ENCODE measurements at regions not wholly inside any gene's neighbourhood (a gene's known extent, or its start where the extent isn't known, plus 50 kb on each side); places are given as distances from the start of the nearest gene placed in this dataset.
A peak's percentile ranks its signal among the peaks of the same experiment; 100 is the strongest.
"Not testable (repeated sequence)": the region's sequence is repeated elsewhere in the genome, so short reads cannot be mapped to it uniquely, and the experiment has no call there.

DNA sequence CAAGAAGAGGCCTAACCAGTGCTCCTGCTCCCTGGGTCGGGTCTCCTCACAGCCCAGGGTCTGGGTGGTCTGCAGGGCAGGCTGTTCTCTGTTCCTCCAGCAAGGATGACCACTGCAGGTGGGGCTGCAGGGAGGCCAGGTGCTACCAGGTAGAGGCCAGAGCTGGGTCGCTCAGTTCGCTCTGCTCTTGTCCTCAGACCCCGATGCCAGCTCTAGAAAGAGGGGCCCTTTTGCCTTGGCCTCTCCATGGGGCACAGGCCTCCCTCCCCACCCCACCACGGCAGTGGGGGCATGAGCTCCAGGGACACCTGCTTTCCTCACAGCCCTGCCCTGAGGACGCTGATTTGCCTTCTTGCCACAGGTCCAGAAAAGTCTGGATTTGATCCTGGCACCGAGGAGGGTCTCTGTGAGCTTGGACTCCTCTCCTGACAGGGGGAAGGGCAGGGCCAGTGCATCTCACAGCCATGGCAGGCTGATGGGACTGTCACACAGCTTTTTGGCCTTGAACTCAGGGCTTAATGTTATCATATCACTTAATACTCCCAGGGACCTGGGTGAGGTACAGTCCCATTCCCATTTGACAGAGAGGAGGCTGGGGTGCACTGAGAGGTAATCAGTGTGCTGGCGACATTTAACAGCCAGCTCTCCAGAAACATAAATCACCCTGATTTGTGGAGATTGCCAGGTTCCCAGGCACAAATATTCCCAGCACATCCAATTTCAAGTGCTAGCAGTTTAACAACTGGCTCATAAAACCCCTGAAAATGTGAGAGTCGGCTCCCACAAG lies 273.0 kb upstream of the SFSWAP start:
- no peak overlapping the region for H2AFZ ChIP-seq (ENCODE audit: low read length)
- TF ChIP-seq, protein P1, sequence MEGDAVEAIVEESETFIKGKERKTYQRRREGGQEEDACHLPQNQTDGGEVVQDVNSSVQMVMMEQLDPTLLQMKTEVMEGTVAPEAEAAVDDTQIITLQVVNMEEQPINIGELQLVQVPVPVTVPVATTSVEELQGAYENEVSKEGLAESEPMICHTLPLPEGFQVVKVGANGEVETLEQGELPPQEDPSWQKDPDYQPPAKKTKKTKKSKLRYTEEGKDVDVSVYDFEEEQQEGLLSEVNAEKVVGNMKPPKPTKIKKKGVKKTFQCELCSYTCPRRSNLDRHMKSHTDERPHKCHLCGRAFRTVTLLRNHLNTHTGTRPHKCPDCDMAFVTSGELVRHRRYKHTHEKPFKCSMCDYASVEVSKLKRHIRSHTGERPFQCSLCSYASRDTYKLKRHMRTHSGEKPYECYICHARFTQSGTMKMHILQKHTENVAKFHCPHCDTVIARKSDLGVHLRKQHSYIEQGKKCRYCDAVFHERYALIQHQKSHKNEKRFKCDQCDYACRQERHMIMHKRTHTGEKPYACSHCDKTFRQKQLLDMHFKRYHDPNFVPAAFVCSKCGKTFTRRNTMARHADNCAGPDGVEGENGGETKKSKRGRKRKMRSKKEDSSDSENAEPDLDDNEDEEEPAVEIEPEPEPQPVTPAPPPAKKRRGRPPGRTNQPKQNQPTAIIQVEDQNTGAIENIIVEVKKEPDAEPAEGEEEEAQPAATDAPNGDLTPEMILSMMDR (IDR thresholded peaks at IDR 0.05; ENCODE audit: extremely low read depth, low read depth, low read length), result no peak
- H3K27ac ChIP-seq (ENCODE audit: low read depth, low read length), result no peak overlapping the region
- no peaks in the 10 kb centered on the region for H3K9me3 ChIP-seq (ENCODE audit: low read depth, low read length)
- no peaks in the 10 kb centered on the region for H3K27me3 ChIP-seq (ENCODE audit: insufficient read depth, low read length)
- no peaks in the 10 kb centered on the region for H4K20me1 ChIP-seq (ENCODE audit: insufficient read depth, low read length)
- H3K79me2 ChIP-seq (ENCODE audit: insufficient read depth, low read length), result no peaks in the 10 kb centered on the region
- no peak overlapping the region for H3K4me3 ChIP-seq (ENCODE audit: insufficient read depth, low read length)
- H3K36me3 ChIP-seq (ENCODE audit: insufficient read depth, low read length), result no peaks in the 10 kb centered on the region
- H3K4me1 ChIP-seq (ENCODE audit: insufficient read depth, low read length), result no peaks in the 10 kb centered on the region
- peak; percentile 82 for DNase-seq (ENCODE audit: insufficient read length, low spot score, missing footprints)
- H3K4me2 ChIP-seq (ENCODE audit: insufficient read depth, low read length), result no peak overlapping the region

- H3K79me2 ChIP-seq (ENCODE audit: insufficient read depth, low read length); H3K27ac ChIP-seq (ENCODE audit: low read depth, low read length); H3K9me3 ChIP-seq (ENCODE audit: low read depth, low read length); H3K36me3 ChIP-seq (ENCODE audit: insufficient read depth, low read length); H4K20me1 ChIP-seq (ENCODE audit: insufficient read depth, low read length); H3K4me1 ChIP-seq (ENCODE audit: insufficient read depth, low read length); H3K27me3 ChIP-seq (ENCODE audit: insufficient read depth, low read length); DNase-seq (ENCODE audit: insufficient read length, low spot score, missing footprints); H2AFZ ChIP-seq (ENCODE audit: low read length); H3K4me3 ChIP-seq (ENCODE audit: insufficient read depth, low read length); H3K4me2 ChIP-seq (ENCODE audit: insufficient read depth, low read length): not testable (repeated sequence)
Observed at GRCh38 chr12:131438493-131438835, 272.4 kb upstream of the SFSWAP start.

GRCh38 chr12:131438881-131439280 lies 272.0 kb upstream of the SFSWAP start:
- no peak overlapping the region for H3K4me2 ChIP-seq (ENCODE audit: insufficient read depth, low read length)
- no peaks in the 10 kb centered on the region for H3K4me1 ChIP-seq (ENCODE audit: insufficient read depth, low read length)
- H3K27ac ChIP-seq (ENCODE audit: low read depth, low read length), result no peak overlapping the region
- no peaks in the 10 kb centered on the region for H4K20me1 ChIP-seq (ENCODE audit: insufficient read depth, low read length)
- H3K79me2 ChIP-seq (ENCODE audit: insufficient read depth, low read length), result no peaks in the 10 kb centered on the region
- H3K36me3 ChIP-seq (ENCODE audit: insufficient read depth, low read length), result no peaks in the 10 kb centered on the region
- no peaks in the 10 kb centered on the region for H3K9me3 ChIP-seq (ENCODE audit: low read depth, low read length)
- no peak for DNase-seq (ENCODE audit: insufficient read length, low spot score, missing footprints)
- TF ChIP-seq, protein P1 (IDR thresholded peaks at IDR 0.05; ENCODE audit: extremely low read depth, low read depth, low read length), result no peak
- no peaks in the 10 kb centered on the region for H3K27me3 ChIP-seq (ENCODE audit: insufficient read depth, low read length)
- no peak overlapping the region for H2AFZ ChIP-seq (ENCODE audit: low read length)
- no peak overlapping the region for H3K4me3 ChIP-seq (ENCODE audit: insufficient read depth, low read length)

GRCh38 chr12:131439752-131440151 lies 271.1 kb upstream of the SFSWAP start:
- H3K4me1 ChIP-seq (ENCODE audit: insufficient read depth, low read length); H4K20me1 ChIP-seq (ENCODE audit: insufficient read depth, low read length); DNase-seq (ENCODE audit: insufficient read length, low spot score, missing footprints); H3K4me3 ChIP-seq (ENCODE audit: insufficient read depth, low read length); H3K79me2 ChIP-seq (ENCODE audit: insufficient read depth, low read length); H3K27me3 ChIP-seq (ENCODE audit: insufficient read depth, low read length); H3K36me3 ChIP-seq (ENCODE audit: insufficient read depth, low read length); H3K4me2 ChIP-seq (ENCODE audit: insufficient read depth, low read length); H3K27ac ChIP-seq (ENCODE audit: low read depth, low read length); H3K9me3 ChIP-seq (ENCODE audit: low read depth, low read length); H2AFZ ChIP-seq (ENCODE audit: low read length): not testable (repeated sequence)

DNA sequence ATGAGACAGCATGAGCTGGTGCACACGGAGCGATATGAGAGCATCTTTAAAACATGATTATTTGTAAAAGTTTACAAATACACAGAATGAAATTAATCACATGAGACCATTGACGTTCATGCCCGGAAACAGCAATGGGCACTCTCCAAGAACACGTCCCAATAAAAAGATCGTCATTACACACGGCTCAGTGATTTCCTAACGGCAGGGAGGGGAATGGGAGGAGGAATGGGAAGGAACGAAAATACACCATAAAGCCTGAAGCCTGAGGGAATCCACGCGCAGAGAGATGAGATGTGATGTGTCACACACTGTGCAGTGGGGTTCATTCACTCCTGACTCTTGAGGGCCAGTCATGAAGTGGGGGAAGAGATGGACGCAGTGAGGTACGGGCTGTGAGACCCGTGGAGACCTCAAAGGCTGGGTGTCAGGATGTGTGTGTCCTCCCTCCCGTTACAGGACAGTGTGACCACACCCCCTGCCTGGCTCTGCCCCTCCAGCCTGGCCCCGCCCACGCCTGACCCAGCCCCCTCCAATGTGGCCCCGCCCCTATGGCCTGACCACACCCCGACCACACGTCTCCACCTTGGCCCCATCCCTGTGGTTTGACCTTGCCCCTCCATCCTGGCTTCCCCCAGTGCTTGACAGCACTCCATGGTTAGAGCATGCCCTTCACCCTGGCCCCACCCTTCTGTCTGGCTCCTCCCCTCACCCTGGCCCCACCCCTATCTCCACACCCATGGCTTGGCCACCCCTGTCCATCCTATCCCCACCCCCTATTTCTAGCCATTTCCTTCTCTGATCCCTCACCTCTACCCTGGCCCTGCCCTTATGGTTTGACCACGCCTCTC lies 270.5 kb upstream of the SFSWAP start:
- not testable (repeated sequence) for H4K20me1 ChIP-seq (ENCODE audit: insufficient read depth, low read length); H3K4me1 ChIP-seq (ENCODE audit: insufficient read depth, low read length); H3K27ac ChIP-seq (ENCODE audit: low read depth, low read length); H3K4me3 ChIP-seq (ENCODE audit: insufficient read depth, low read length); H3K9me3 ChIP-seq (ENCODE audit: low read depth, low read length); H3K4me2 ChIP-seq (ENCODE audit: insufficient read depth, low read length); H3K36me3 ChIP-seq (ENCODE audit: insufficient read depth, low read length); H2AFZ ChIP-seq (ENCODE audit: low read length); DNase-seq (ENCODE audit: insufficient read length, low spot score, missing footprints); H3K27me3 ChIP-seq (ENCODE audit: insufficient read depth, low read length); H3K79me2 ChIP-seq (ENCODE audit: insufficient read depth, low read length)

All from osteoblast (primary cell).